ENCODE measurements at regions not wholly inside any gene's neighbourhood (a gene's known extent, or its start where the extent isn't known, plus 50 kb on each side); places are given as distances from the start of the nearest gene placed in this dataset.

DNA sequence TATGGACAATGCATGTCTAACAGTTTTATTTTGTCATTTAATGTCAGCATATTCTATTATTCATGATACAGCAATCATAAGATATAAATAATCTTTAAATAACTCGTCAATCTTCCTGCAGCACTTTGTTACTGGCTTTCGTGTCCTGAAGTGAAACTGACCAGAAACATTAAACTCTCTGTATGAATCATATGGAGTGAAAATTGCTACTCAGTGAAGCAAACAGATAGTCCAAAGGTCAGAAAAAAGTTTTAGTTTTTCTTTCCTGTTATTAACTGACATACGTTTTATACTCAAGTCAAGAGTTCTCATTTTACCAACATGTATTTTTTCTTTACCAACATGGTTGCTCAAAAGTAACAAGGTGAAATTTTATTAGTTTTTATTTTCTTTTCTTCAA is 106.8 kb upstream of the GALNT5 start:
- no peak for DNase-seq (ENCODE audit: low spot score)

- DNase-seq (ENCODE audit: low spot score), result no peak
These were observed 105.1 kb upstream of the GALNT5 start for GRCh38 chr2:157152362-157152761.

- no peak for DNase-seq (ENCODE audit: low spot score)
These were observed 101.5 kb upstream of the GALNT5 start for GRCh38 chr2:157155992-157156391.

GRCh38 chr2:157158111-157158510 is 99.4 kb upstream of the GALNT5 start:
- DNase-seq (ENCODE audit: low spot score), result no peak

DNA sequence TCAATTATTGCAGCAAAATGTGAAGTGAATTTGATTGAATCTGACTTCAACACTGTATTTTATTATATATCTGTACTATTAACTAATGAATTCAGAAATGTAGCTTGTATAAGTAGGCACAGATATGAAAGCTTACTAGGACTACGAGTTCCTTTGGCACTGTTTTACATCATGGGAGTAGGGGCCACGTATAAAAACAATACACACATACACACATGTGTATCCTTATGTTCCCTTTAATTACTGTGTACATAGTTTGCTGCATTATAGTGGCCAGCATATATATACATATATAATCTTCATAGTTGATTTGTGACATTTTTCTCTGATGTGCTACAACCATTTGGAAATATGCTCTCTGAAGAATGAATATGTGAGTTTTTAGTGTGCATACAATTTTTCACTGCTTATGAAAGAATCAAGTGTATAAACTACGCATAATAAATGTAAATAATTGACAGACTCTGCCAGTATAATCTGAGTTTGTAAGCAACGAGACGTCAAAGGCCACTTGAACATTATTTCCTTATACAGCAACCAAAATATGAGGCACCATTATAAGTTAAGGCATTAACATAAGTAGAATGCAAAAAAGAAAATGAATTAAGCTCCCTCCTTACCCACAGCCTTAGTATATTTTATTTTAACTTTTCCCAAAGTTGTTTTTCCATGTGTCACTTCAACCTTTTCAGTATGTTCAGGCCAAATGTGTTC is 98.1 kb upstream of the GALNT5 start:
- no peak for DNase-seq (ENCODE audit: low spot score)

GRCh38 chr2:157160111-157160510 is 97.4 kb upstream of the GALNT5 start:
- DNase-seq (ENCODE audit: low spot score), result no peak

DNA sequence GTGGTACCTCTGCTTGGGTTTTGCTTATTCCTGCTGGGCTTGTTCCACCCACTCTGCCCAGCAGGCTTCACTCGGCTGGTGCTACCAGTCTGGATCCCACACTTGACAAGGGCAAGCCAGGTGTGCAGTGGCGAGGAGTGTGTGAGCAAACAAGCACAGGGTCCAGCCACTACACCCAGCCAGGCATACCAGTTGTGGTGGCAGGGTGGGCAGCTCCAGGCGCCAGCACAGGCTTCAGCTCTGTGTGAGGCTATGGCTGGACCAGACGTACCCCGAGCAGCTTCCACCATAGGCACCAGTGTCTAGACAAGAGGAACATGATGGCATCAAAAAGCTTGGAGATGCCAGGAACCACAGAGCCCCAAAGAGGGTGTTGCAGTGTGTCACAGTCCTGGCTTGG is 93.1 kb upstream of the GALNT5 start:
- DNase-seq (ENCODE audit: low spot score), result no peak

- DNase-seq (ENCODE audit: low spot score), result no peak
These were observed 92.6 kb upstream of the GALNT5 start for GRCh38 chr2:157164891-157165290.

GRCh38 chr2:157168501-157168900 is 89.0 kb upstream of the GALNT5 start:
- DNase-seq (ENCODE audit: low spot score), result no peak

- DNase-seq (ENCODE audit: low spot score), result no peak
These were observed 87.6 kb upstream of the GALNT5 start for GRCh38 chr2:157169889-157170288.

DNA sequence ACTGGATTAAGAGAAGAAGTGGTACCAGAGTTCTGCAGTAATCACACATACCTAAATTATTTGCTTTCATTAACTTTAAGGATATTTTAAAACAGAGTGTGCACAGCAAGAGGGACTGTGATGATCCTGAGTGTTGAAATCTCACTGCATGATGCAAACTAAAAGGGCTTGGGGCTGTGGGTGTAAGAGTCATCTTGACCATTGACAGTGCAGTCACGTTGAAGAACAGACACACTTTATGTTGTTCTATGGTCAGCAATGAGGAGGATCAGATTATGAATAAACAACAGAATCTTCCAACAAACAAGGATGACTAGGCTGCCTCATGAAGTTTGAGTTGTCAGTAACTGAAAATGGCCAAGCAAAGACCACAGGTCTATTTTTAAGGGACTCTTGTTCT is 87.2 kb upstream of the GALNT5 start:
- DNase-seq (ENCODE audit: low spot score), result no peak

DNA sequence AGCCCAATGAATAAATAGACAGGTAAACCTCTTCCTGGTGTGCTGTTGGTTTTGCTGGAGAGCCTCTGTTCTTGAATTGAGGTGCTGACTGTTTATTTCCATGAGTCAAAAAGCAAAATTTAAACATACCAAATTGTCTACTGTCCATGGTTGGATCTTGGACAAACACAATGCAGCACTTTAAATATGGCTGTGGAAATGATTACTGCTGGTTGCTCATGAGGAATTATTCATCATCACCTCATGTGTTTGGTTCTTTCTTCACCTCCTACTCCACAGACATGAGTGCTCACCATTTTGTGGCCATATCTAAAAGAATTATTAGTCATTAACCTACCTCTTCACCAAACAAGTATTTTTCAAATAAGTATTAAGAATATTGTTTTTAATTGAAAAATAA is 85.3 kb upstream of the GALNT5 start:
- no peak for DNase-seq (ENCODE audit: low spot score)

- no peak for DNase-seq (ENCODE audit: low spot score)
These were observed 84.5 kb upstream of the GALNT5 start for GRCh38 chr2:157172866-157173578.

GRCh38 chr2:157173740-157174184 is 83.7 kb upstream of the GALNT5 start:
- DNase-seq (ENCODE audit: low spot score), result no peak

DNA sequence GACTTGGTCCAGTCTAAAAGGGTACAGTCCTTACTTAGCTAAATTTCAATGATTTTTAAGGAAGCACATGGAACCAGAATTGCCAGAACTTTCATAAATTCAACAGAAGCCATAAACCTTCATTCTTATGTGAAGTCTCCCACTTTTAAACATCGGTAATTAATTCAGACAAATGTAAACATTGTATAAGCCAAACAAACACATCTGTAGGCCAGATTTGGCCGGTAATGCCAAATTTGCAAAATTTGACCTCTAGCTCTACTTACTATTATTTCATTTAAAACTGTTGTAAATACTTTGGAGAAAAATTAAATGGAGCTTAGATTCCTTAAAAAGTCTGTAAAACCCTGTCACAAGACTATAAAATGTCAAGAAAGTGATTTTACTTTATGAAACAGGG is 83.2 kb upstream of the GALNT5 start:
- no peak for DNase-seq (ENCODE audit: low spot score)

GRCh38 chr2:157176602-157177001 is 80.9 kb upstream of the GALNT5 start:
- no peak for DNase-seq (ENCODE audit: low spot score)

- peak; percentile 43 for DNase-seq (ENCODE audit: low spot score)
These were observed 78.6 kb upstream of the GALNT5 start for GRCh38 chr2:157178874-157179273.

GRCh38 chr2:157179324-157180105 is 78.0 kb upstream of the GALNT5 start:
- DNase-seq (ENCODE audit: low spot score), result no peak

GRCh38 chr2:157180359-157180758 is 77.1 kb upstream of the GALNT5 start:
- DNase-seq (ENCODE audit: low spot score), result no peak

DNA sequence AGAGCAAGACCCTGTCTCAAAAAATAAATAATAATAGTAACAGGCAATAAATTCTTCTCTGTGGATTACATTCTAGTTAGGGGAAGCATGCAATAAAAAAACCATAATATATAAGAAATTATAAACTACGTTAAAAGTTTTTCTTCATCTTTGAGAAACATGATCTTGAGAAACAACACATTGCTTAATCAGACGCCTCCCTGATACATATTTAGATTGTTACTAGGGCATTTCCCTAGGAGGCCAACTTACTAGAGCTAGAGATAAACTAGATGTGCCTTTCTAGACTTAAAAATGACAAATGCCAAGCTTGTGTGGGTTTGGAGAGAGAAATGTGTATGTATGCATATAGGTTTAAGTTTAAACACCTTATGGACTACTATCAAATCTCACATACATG is 76.3 kb upstream of the GALNT5 start:
- no peak for DNase-seq (ENCODE audit: low spot score)

DNA sequence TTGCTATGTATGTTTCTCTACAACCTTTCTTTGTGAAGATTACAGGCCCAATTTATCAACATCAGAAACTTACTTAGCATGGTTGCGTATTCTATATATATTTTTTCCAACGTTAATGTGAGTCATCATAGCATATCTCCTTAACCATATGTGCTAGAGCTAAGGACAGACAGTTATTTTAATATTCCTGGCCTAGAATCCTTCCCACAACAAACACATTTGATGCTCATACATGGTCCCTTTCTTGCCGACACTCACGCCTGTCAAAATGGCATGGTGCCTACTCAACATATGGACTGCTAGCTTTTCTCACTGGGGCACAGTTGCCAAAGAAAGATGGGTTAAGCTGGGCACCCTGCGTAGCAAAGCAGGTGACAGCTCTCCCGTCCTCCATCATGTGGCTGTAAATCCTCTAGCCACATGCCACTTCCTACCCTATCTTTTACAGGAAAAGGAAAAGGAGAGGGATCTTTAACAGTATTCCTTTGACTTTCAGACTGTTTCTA is 75.2 kb upstream of the GALNT5 start:
- DNase-seq (ENCODE audit: low spot score), result peak; percentile 29

GRCh38 chr2:157182834-157183396 is 74.6 kb upstream of the GALNT5 start:
- DNase-seq (ENCODE audit: low spot score), result no peak
